ENCODE measurements at regions not wholly inside any gene's neighbourhood (a gene's known extent, or its start where the extent isn't known, plus 50 kb on each side); places are given as distances from the start of the nearest gene placed in this dataset.
"Not testable (repeated sequence)": the region's sequence is repeated elsewhere in the genome, so short reads cannot be mapped to it uniquely, and the experiment has no call there.

- no peak for DNase-seq (ENCODE audit: low read depth)
These were observed 144.6 kb upstream of the PITX1 start for GRCh38 chr5:135178476-135179155.

GRCh38 chr5:135177591-135177990 lies 143.6 kb upstream of the PITX1 start:
- no peak for DNase-seq (ENCODE audit: low read depth)

DNA sequence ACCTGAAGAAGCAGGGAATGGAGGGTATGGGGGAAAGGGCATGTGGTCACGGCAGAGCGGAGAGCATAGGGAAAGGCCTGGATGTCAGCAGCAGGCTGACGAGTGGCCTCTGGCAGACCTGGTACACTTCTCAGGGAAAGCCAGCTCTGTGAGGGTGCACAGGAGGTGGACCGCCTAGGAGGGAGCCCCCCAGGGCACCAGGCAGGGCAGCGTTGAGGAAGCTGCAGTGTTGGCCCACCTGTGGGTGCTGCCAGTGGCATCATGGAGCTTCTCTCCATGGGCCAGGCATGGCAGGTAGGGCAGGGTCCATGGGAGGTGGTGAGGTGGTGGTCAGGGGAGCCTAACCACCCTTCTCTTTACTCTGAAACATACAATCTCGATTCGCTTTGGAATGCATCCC lies 143.0 kb upstream of the PITX1 start:
- DNase-seq (ENCODE audit: low read depth), result no peak

GRCh38 chr5:135174315-135175096 lies 140.5 kb upstream of the PITX1 start:
- DNase-seq (ENCODE audit: low read depth), result no peak

GRCh38 chr5:135173662-135174290 lies 139.7 kb upstream of the PITX1 start:
- DNase-seq (ENCODE audit: low read depth), result no peak

DNA sequence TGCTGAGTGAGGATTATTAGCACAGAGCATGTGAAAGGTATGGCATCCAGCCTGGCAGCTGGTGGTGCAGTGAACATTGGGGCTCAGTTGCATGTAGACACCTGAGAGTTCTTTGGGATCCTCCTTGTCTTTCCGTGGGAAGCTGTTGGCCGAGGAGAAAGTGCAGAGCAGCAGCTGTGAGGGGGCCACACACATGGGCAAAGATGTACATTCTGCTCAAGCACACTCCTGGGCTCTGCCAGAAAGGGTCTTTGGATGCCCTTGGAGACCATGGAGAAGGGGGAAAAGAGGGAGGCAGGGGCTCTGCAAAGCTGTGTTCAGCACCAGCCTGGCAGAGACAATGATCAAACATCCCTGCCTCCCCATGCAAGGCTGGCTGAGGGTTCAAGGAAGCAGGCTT lies 138.7 kb upstream of the PITX1 start:
- no peak for DNase-seq (ENCODE audit: low read depth)

DNA sequence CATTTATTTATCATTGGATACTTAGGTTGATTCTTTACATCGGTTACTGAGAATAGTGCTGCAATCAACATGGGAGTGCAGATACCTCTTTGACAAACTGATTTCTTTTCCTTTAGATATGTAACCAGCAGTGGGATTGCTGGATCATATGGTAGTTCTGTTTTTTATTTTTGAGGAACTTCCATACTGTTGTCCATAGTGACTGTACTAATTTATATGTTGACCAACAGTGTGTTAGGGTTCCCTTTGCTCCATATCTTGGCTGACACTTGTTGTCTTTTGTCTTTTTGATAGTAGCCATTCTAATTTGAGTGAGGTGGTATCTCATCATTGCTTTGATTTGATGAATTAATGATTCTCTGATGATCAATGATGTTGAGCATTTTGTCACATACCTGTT lies 137.3 kb upstream of the PITX1 start:
- DNase-seq (ENCODE audit: low read depth), result no peak

DNA sequence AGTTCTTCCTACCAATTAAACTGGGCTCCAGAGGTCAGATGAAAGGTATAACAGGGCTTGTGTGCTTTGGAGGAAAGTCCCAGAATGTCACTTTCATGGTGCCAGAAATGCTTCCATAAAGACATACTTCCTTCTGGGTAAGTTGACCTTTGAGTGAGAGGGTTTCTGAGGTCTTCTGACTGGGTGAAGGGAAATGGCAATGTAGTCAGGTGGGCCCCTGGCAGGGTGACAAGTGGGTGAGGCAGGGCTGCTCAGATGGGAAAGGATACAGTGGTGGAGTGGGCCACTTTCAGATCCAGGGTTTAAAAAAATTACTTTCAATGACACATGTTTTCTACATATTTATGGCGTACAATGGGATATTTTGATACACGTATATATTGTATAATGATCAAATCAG lies 136.5 kb upstream of the PITX1 start:
- DNase-seq (ENCODE audit: low read depth), result no peak

DNA sequence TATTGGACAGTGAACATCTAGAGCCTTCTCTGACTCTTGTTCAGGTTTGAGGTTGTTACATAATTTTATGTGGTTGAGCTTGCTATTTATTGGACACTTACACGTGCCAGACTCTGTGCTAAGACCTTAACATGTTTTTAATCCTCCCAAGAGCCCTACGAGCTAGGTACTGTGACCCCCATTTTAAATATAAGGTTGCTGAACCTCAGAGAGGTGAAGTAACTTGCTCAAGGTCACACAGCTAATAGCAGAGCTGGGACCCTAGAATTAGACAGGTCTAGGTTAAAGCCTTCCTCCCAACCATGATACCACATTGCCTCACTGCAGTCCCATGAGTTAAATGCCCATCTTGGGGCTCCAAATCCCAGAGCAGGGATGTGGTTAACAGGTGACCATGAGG lies 135.7 kb upstream of the PITX1 start:
- no peak for DNase-seq (ENCODE audit: low read depth)

GRCh38 chr5:135167634-135168033 lies 133.6 kb upstream of the PITX1 start:
- no peak for DNase-seq (ENCODE audit: low read depth)

DNA sequence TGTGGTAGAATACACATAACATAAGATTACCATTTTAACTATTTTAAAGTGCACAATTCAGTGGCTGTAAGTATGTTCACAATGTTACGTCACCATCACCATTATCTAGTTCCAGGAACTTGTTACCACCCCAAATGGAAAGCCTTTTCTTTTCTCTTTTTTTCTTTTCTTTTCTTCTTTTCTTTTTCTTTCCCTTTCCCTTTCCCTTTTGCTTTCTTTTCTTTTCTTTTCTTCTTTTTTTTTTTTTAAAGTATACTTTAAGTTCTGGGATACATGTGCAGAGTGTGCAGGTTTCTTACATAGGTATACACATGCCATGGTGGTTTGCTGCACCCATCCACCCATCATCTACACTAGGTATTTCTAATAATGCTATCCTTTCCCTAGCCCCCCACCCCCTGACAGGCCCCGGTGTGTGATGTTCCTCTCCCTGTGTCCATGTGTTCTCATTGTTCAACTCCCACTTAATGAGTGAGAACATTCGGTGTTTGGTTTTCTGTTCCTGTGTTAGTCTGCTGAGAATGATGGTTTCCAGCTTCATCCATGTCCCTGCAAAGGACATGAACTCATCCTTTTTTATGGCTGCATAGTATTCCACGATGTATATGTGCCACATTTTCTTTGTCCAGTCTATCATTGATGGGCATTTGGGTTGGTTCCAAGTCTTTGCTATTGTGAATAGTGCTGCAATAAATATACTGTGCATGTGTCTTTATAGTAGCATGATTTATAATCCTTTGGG lies 131.0 kb upstream of the PITX1 start:
- DNase-seq (ENCODE audit: low read depth), result not testable (repeated sequence)

- DNase-seq (ENCODE audit: low read depth), result no peak
These were observed 129.9 kb upstream of the PITX1 start for GRCh38 chr5:135163964-135164363.

DNA sequence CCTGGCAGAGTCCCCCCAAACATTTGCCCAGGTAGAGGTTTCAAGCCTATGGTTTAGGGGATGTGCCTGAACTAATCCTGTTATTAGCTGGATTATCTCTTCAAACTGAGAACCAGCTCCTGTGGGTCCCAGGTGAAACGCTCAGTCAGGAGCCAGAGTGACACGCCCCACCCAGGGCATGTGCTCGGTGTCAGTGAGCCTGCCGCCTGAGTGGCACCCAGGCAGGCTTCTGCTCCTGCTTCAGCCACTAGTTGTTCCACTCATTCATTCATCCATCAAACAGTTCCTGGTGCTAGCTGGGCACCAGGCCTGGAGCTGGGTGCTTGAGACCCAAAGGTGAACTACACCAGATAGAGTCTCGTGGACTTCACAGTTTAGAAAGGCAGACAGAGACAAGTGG lies 129.4 kb upstream of the PITX1 start:
- no peak for DNase-seq (ENCODE audit: low read depth)

DNA sequence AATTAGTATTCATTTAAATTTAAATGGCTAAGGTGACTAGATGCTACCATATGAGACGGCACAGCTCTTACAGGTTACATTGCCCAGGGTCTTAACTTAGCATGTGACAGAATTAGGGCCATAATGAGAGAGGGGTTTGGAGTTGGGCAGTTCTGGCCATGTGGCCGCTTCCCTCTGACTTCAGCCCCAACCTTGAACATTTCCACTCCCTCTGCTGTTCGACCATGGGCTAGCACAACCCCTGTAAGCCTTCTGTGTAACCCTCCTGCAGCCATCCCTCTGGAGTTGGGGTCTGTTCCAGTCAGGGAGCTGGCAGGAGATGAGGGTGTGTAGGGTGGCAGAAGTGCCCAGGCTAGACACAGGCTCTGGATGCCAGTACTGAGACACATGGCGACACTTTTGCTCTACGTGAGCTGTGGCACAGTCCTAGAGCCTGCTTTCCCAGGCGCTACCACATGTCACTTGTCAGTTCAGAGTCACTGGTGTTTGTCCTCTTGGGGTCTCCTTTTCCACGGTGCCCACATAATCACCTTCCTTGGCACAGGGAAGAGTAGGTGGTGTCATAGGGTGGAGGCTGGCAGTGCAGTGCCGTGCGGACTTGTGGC lies 128.7 kb upstream of the PITX1 start:
- DNase-seq (ENCODE audit: low read depth), result peak; percentile 5

GRCh38 chr5:135161221-135161620 lies 127.2 kb upstream of the PITX1 start:
- no peak for DNase-seq (ENCODE audit: low read depth)

GRCh38 chr5:135160036-135160675 lies 126.1 kb upstream of the PITX1 start:
- DNase-seq (ENCODE audit: low read depth), result no peak

GRCh38 chr5:135159626-135160025 lies 125.6 kb upstream of the PITX1 start:
- no peak for DNase-seq (ENCODE audit: low read depth)

DNA sequence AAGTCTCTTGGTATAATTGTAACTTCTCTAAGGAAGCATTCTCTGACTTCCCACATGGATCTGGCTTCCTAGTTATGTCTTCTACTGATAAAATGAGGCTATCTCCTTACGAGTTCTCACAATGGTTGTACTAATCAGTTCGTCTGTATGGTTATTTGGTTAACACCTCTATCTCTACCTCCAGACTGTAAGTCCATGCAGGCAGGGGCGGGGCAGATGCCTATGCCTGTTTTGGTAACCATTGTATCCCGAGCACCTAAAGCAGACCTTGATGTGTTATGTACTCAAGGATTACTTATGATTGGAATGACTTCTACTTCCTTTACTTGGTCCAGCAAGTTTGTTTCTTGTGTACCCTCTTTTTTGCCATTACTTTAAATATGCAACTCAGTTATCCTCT lies 125.0 kb upstream of the PITX1 start:
- no peak for DNase-seq (ENCODE audit: low read depth)

DNA sequence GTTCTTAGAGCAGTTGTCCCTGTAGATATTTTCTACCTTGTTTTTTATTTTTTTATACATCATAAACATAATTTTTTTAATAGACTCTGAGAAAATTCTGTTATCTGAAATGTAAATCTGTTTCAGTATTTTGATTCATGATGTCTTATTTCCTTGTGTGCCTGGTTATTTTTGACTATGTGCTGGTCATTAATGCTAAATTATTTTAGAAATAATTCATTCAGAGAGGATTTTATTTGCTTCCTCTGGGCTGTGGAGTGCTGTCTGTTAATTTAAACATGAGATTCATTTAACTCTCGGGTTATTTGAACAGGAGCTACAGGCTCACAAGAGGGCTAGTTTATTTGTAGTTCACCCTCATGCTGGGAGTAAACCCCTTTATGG lies 124.3 kb upstream of the PITX1 start:
- DNase-seq (ENCODE audit: low read depth), result no peak

DNA sequence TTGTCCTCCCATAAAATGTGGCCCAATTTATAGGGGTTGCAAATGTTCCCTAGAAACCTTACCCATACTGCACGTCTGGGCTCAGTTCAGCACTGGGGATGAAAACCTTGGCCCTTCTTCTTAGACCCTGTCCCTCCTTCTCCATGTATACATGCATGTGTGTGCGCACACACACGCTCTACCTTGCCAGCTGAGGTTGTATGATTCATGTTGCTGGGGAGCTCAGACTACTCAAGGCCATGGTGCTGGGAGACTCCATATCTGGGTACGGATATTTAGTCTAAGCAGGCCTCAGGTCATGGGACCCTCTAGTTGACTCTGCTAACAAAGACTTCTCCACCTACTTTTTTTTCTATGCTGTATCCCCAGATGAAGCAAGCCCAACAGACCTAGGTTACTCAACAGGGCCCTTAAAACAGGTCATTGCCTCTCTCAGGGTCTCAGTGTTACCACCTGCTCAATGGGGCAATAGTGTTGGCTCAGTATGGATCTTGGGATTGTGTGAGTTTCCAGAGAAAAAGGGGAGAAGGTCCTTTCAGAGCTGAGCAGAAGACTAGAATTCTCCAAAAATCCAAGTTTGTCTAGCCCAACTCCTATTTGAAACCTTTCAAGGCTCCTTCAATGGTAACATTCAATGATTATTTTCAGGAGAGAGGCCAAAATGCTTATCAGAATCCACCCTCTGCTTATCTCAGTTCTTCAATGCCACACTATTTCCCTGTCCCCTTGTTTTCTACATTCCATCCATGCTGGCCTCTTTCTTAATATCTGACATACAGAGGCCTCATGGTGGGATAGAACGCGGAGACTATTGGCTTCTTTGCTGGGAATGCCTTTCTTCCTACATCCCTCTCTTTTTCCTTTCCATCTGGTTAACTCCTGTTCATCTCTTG lies 123.6 kb upstream of the PITX1 start:
- DNase-seq (ENCODE audit: low read depth), result no peak

Measured in EH (cell line).